GM10248 (cell line): ENCODE measurements at regions not wholly inside any gene's neighbourhood (a gene's known extent, or its start where the extent isn't known, plus 50 kb on each side); places are given as distances from the start of the nearest gene placed in this dataset.

ENCODE experiments used
- CTCF ChIA-PET: fragments of 300-600 bp; sonication (Branson Sonifier 250); formaldehyde crosslinking; extraction: SDS; loops from one replicate; lab custom pipeline; 2021; ENCODE audit warnings: antibody characterized with exemption; lab: Yijun Ruan, JAX
- POLR2A ChIA-PET: fragments of 350-650 bp; sonication (Branson Sonifier 250); formaldehyde crosslinking; extraction: SDS; loops from one replicate; lab custom pipeline; 2020; ENCODE audit warnings: antibody characterized with exemption; lab: Yijun Ruan, JAX
- DNase-seq: peaks from one replicate; pipeline ENCODE4 v3.0.0; 2012; ENCODE audit errors: extremely low spot score
- CTCF ChIP-seq: IDR thresholded peaks from 2 replicates; pipeline ENCODE4 v1.5.1; 2012; ENCODE audit warnings: mild to moderate bottlenecking, low read depth; ENCODE audit errors: extremely low read depth, missing control alignments, control extremely low read depth

GRCh38 chr4:125388613-125389012 lies 73.9 kb downstream of the FAT4 start:
- DNase-seq, result no peak
- CTCF ChIA-PET, result no interaction called here
- POLR2A ChIA-PET, result no interaction called here
- TF ChIP-seq CTCF, result no peak

GRCh38 chr4:125389713-125390112 lies 75.0 kb downstream of the FAT4 start:
- ChIA-PET POLR2A (no interaction called here), CTCF (no interaction called here)
- TF ChIP-seq CTCF, result no peak
- no peak for DNase-seq

- POLR2A ChIA-PET, result no interaction called here
- no peak for DNase-seq
- CTCF ChIA-PET, result no interaction called here
- no peak for TF ChIP-seq CTCF
These were observed 75.4 kb downstream of the FAT4 start for GRCh38 chr4:125390126-125390525.

- ChIA-PET POLR2A (no interaction called here), CTCF (no interaction called here)
- DNase-seq, result no peak
- no peak for TF ChIP-seq CTCF
These were observed 76.0 kb downstream of the FAT4 start for GRCh38 chr4:125390727-125391126.

GRCh38 chr4:125392694-125393093 lies 77.9 kb downstream of the FAT4 start:
- DNase-seq, result no peak
- TF ChIP-seq CTCF, result no peak
- ChIA-PET POLR2A (no interaction called here), CTCF (no interaction called here)

GRCh38 chr4:125393825-125394224 lies 79.1 kb downstream of the FAT4 start:
- TF ChIP-seq CTCF, result no peak
- no peak for DNase-seq
- ChIA-PET POLR2A (no interaction called here), CTCF (no interaction called here)

- DNase-seq, result no peak
- no peak for TF ChIP-seq CTCF
- ChIA-PET POLR2A (no interaction called here), CTCF (interaction anchor here (1.0 kb wide), 1 partner anchor 17 kb away, joined by 3 read pairs; no protein-coding TSS in a partner anchor)
These were observed 82.5 kb downstream of the FAT4 start for GRCh38 chr4:125397226-125397625.
